Sigmoid colon (tissue), 6 donors: ENCODE measurements at regions not wholly inside any gene's neighbourhood (a gene's known extent, or its start where the extent isn't known, plus 50 kb on each side); places are given as distances from the start of the nearest gene placed in this dataset.
A peak's percentile ranks its signal among the peaks of the same experiment; 100 is the strongest.
"Not testable (repeated sequence)": the region's sequence is repeated elsewhere in the genome, so short reads cannot be mapped to it uniquely, and the experiment has no call there.

Experiments used
- DNase-seq: peaks from one replicate; pipeline ENCODE4 v3.0.0-alpha.2; 2019
- H3K27ac ChIP-seq, 4 donors: fragments of 200-600 bp; sonication (generic); one replicate each; pipeline ENCODE4 v1.5.1; 2016 to 2019; ENCODE audit warnings: mild to moderate bottlenecking in 1 of 4
- H3K27me3 ChIP-seq, 3 donors: fragments of 200-600 bp; sonication (generic); one replicate each; pipeline ENCODE4 v1.5.1; 2019; ENCODE audit warnings: mild to moderate bottlenecking in 1 of 3
- H3K36me3 ChIP-seq, 4 donors: fragments of 200-600 bp; sonication (generic); one replicate each; pipeline ENCODE4 v1.5.1; 2016 to 2019
- H3K4me1 ChIP-seq, 4 donors: fragments of 200-600 bp; sonication (generic); one replicate each; pipeline ENCODE4 v1.5.1; 2017 to 2019
- H3K4me3 ChIP-seq, 4 donors: fragments of 200-600 bp; sonication (generic); one replicate each; pipeline ENCODE4 v1.5.1; 2017 to 2019; ENCODE audit warnings: mild to moderate bottlenecking in 2 of 4, moderate library complexity in 1 of 4
- H3K9me3 ChIP-seq, 4 donors: fragments of 200-600 bp in 3 of 4; sonication (generic) in 3 of 4; one replicate each; pipeline versions ENCODE4 v1.5.1 to v1.6.1; 2013 to 2019
- WGBS, 2 donors: extraction: QIAGEN DNeasy Blood & Tissue Kit; methylation state at CpG; one replicate each; pipeline ENCODE4 v1.1.7; 2013; 5-methylcytosine and 5-hydroxymethylcytosine counted together
- intact Hi-C: fragments of 100-400 bp; cut with DNase I; formaldehyde crosslinking; loops from one replicate; pipeline ENCODE4 v1.15.1; 2023
- donor health status: healthy with polysubstance abuse.
- donor health status: healthy.

GRCh38 chr12:8282181-8282580, 54.8 kb upstream of the FAM90A1 start:
- intact Hi-C loops, H3K36me3 ChIP-seq: not testable (repeated sequence)
- peak overlapping the region in 1 of 4 donors; percentile 14 for H3K27ac ChIP-seq

GRCh38 chr12:8285681-8286080, 58.3 kb upstream of the FAM90A1 start:
- H3K27ac ChIP-seq, DNase-seq, intact Hi-C loops, H3K36me3 ChIP-seq, H3K4me1 ChIP-seq, H3K9me3 ChIP-seq, H3K4me3 ChIP-seq, H3K27me3 ChIP-seq: not testable (repeated sequence)
- 34 to 76% methylated on average over 10 of the region's 10 CpGs for WGBS, 2 donors

More at GRCh38 chr12:8282181-8282580, 54.8 kb upstream of the FAM90A1 start:
- DNase-seq, H3K4me3 ChIP-seq, H3K9me3 ChIP-seq, H3K4me1 ChIP-seq, H3K27me3 ChIP-seq: not testable (repeated sequence)
- 74 to 78% methylated on average over 10 of the region's 11 CpGs for WGBS, 2 donors

GRCh38 chr12:8291764-8292163, 64.3 kb upstream of the FAM90A1 start:
- H3K27ac ChIP-seq, intact Hi-C loops, H3K4me3 ChIP-seq, H3K9me3 ChIP-seq, H3K36me3 ChIP-seq, DNase-seq, H3K4me1 ChIP-seq, H3K27me3 ChIP-seq: not testable (repeated sequence)
- 89 to 91% methylated on average over 11 of the region's 11 CpGs for WGBS, 2 donors

DNA sequence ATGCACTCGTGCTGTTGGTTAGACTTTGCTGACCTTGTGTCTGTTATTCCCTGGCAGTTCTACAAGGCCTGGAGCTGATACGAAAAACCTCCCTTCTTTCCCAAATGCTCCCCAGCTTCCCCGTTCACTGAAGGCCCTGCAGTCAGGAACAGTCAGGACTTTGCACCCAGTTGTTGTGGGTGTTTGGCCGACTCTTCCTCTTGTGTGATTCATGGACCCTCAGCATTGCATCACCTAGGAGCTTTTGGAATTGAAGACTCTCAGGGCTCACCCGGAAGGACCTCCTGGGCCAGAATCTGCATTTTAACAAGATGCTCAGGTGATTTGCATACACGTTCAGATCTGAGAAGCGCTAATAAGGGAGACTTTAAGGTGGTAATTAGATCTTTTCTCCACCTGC, 67.2 kb upstream of the FAM90A1 start:
- H3K4me1 ChIP-seq, H3K36me3 ChIP-seq, H3K9me3 ChIP-seq, H3K27ac ChIP-seq, H3K4me3 ChIP-seq, DNase-seq, H3K27me3 ChIP-seq, intact Hi-C loops: not testable (repeated sequence)
- 81 to 87% methylated on average over 6 of the region's 7 CpGs for WGBS, 2 donors

- WGBS, 2 donors = 49 to 54% methylated on average over 9 of the region's 10 CpGs
Observed at GRCh38 chr12:8308611-8309010, 81.2 kb upstream of the FAM90A1 start.

DNA sequence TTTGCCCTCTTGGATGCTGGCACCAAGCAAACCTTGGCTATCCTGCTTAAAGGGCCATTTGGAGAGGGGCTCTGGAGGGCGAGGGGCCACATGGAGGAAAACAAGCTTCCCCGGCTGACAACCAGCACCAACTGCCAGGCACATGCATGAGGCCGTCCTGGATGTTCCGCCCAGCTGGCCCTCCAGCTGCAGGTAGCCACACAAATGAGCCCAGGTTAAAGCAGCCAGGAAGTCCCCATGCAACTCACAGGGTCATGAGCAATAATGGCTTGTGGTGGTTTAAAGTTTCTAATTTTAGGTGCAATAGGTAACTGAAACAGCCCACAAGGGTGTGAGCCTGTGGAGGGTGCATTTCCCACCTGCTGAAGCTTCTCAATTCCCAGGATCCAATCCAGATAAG, 88.6 kb upstream of the FAM90A1 start:
- DNase-seq, intact Hi-C loops, H3K27ac ChIP-seq, H3K27me3 ChIP-seq, H3K4me3 ChIP-seq, H3K9me3 ChIP-seq, H3K36me3 ChIP-seq, H3K4me1 ChIP-seq: not testable (repeated sequence)
- WGBS, 2 donors = 89 to 95% methylated on average over 4 of the region's 4 CpGs

More at GRCh38 chr12:8308611-8309010, 81.2 kb upstream of the FAM90A1 start:
- H3K4me3 ChIP-seq, intact Hi-C loops, H3K9me3 ChIP-seq, DNase-seq, H3K36me3 ChIP-seq, H3K27me3 ChIP-seq, H3K27ac ChIP-seq, H3K4me1 ChIP-seq: not testable (repeated sequence)

DNA sequence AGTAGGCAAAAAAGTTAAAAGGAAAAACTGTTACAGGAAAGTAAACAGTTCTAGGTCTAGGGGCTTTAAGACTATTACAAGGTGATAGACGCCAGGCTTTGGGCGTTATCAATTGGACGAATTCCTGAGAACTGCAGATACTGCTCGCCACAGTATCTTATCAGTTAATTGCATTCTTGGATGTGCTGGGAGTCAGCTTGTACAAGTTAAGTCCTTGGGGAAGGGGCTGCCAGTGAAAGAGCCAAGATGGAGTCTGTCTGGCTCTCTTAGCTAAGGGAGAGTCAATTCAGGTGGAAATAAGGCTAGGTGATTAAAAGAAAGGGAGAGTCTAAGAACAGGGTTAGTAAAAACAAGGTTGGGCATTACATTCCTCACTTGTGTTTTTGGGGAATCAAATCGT, 90.3 kb upstream of the FAM90A1 start:
- H3K9me3 ChIP-seq, H3K36me3 ChIP-seq, intact Hi-C loops, DNase-seq, H3K27ac ChIP-seq, H3K27me3 ChIP-seq, H3K4me1 ChIP-seq, H3K4me3 ChIP-seq: not testable (repeated sequence)
- WGBS, 2 donors = 79 to 80% methylated on average over 5 of the region's 5 CpGs

DNA sequence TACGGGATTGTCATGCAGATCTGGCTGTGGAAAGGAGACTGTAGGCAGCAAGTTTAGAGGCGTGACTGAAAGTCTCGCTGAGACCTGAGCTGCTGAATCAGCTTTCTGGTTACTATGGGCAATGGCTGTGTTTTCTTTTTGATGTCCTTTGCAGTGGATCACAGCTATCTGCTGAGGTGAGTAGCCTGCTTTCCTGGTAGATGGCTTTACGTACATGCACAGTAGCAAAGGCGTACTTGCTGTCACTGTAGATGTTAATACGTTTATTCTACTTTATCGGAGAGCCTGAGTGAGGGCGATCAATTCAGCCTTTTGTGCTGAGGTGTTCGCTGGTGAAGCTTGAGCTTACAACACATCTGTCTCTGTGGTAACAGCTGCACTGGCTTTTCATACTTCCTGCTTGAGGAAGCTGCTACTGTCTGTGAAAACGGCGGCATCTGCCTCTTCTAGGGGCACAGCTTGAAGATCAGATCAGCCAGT, 92.9 kb upstream of the FAM90A1 start:
- H3K27ac ChIP-seq, H3K9me3 ChIP-seq, H3K27me3 ChIP-seq, H3K4me1 ChIP-seq, DNase-seq, H3K36me3 ChIP-seq, H3K4me3 ChIP-seq, intact Hi-C loops: not testable (repeated sequence)
- WGBS, 2 donors = 34 to 54% methylated on average over 11 of the region's 11 CpGs

DNA sequence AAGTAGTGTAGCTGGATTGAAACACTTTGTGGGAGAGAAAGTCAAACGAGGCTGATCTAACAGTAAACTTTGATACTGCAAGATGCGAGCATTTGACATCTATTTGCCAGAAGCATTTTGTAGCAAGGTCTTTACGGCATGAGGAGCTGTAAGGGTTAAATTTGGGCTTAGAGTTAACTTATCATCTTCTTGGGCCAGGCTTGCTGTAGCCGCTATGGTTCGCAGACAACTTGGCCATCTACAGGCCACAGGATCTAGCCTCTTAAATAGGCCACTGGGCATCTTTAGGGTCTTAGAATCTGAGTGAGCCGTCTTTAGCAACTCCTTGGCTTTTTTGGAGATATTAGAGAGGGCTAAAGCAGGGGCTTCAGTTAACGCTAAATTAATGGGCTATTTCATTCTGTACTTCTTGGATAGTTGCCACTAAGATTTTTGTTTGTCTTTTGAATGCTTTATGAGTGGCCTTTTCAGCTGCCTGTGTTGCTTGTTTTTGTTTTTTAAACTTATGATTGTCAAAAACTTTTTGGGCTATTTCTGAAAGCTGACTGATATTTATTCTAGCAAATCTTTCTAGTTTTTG, 93.5 kb upstream of the FAM90A1 start:
- H3K36me3 ChIP-seq, H3K4me3 ChIP-seq, H3K4me1 ChIP-seq, H3K9me3 ChIP-seq, H3K27me3 ChIP-seq, intact Hi-C loops, DNase-seq, H3K27ac ChIP-seq: not testable (repeated sequence)
- 62 to 69% methylated on average over 7 of the region's 7 CpGs for WGBS, 2 donors

DNA sequence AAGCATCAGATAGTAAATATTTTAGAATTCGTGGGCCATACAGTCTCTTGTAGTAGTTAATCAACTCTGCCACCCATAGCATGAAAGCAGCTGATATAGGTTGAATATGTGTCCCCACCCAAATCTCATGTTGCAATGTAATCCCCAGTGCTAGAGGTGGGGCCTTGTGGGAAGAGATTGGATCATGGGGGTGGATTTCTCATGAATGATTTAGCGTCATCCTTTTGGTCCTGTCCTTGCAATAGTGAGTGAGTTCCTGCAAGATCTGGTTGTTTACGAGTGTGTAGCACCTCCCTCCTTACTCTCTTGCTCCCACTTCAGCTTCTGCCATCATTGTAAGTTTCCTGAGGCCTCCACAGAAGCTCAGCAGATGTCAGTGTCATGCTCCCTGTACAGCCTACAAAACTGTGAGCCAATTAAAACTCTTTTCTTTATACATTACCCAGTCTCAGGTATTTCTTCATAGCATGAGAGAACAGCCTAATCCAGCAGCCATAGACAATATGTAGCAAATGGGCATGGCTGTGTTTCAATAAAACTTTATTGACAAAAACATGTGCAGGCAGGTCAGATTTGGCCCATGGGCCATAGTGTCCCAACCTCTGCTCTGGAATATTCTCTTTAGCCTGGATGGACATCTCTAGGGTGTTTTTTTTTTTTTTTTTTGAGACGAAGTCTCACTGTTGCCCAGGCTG, 97.9 kb upstream of the FAM90A1 start:
- H3K4me1 ChIP-seq, H3K4me3 ChIP-seq, intact Hi-C loops, DNase-seq, H3K9me3 ChIP-seq, H3K27me3 ChIP-seq, H3K27ac ChIP-seq, H3K36me3 ChIP-seq: not testable (repeated sequence)
- 84 to 85% methylated on average over 3 of the region's 4 CpGs for WGBS, 2 donors

- H3K27ac ChIP-seq, H3K9me3 ChIP-seq, H3K4me3 ChIP-seq, H3K4me1 ChIP-seq, intact Hi-C loops, H3K36me3 ChIP-seq, DNase-seq, H3K27me3 ChIP-seq: not testable (repeated sequence)
- 68 to 82% methylated on average over 3 of the region's 3 CpGs for WGBS, 2 donors
Observed at GRCh38 chr12:8328835-8329234, 101.4 kb upstream of the FAM90A1 start.

GRCh38 chr12:8332373-8332772, 105.0 kb upstream of the FAM90A1 start:
- 89 to 90% methylated on average over 2 of the region's 2 CpGs for WGBS, 2 donors

GRCh38 chr12:8351073-8351472, 104.7 kb upstream of the CLEC6A start:
- H3K4me1 ChIP-seq, H3K27me3 ChIP-seq, intact Hi-C loops, H3K36me3 ChIP-seq, H3K27ac ChIP-seq, H3K4me3 ChIP-seq, DNase-seq, H3K9me3 ChIP-seq: not testable (repeated sequence)
- WGBS, 2 donors = 49 to 78% methylated on average over 3 of the region's 3 CpGs

More at GRCh38 chr12:8332373-8332772, 105.0 kb upstream of the FAM90A1 start:
- intact Hi-C loops, H3K9me3 ChIP-seq, DNase-seq, H3K4me1 ChIP-seq, H3K4me3 ChIP-seq, H3K36me3 ChIP-seq, H3K27ac ChIP-seq, H3K27me3 ChIP-seq: not testable (repeated sequence)
